ENCODE measurements at regions not wholly inside any gene's neighbourhood (a gene's known extent, or its start where the extent isn't known, plus 50 kb on each side); places are given as distances from the start of the nearest gene placed in this dataset.

- TF ChIP-seq, protein P1, sequence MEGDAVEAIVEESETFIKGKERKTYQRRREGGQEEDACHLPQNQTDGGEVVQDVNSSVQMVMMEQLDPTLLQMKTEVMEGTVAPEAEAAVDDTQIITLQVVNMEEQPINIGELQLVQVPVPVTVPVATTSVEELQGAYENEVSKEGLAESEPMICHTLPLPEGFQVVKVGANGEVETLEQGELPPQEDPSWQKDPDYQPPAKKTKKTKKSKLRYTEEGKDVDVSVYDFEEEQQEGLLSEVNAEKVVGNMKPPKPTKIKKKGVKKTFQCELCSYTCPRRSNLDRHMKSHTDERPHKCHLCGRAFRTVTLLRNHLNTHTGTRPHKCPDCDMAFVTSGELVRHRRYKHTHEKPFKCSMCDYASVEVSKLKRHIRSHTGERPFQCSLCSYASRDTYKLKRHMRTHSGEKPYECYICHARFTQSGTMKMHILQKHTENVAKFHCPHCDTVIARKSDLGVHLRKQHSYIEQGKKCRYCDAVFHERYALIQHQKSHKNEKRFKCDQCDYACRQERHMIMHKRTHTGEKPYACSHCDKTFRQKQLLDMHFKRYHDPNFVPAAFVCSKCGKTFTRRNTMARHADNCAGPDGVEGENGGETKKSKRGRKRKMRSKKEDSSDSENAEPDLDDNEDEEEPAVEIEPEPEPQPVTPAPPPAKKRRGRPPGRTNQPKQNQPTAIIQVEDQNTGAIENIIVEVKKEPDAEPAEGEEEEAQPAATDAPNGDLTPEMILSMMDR (conservative IDR thresholded peaks at IDR 0.05), result no peak
- TF ChIP-seq EZH2 (IDR thresholded peaks at IDR 0.05; ENCODE audit: low read depth), result no peak
These were observed 164.5 kb upstream of the EGFLAM start for GRCh38 chr5:38093855-38094254.

Data from PC-9 (cell line).